Gastrocnemius medialis (tissue), 4 donors: ENCODE measurements at regions not wholly inside any gene's neighbourhood (a gene's known extent, or its start where the extent isn't known, plus 50 kb on each side); places are given as distances from the start of the nearest gene placed in this dataset.

Experiments
- CTCF ChIP-seq, 5 experiments: fragments of 450-650 bp in 3 of 5; fragments of 200-600 bp in 2 of 5; sonication (generic) in 2 of 5; IDR thresholded peaks in 4 of 5; conservative IDR thresholded peaks in 1 of 5; 1 replicate in 4 of 5; 2 replicates in 1 of 5; pipeline ENCODE4 v1.5.1; 2016 to 2019; ENCODE audit warnings: antibody characterized with exemption in 5 of 5, mild to moderate bottlenecking in 3 of 5, moderate library complexity in 3 of 5
- POLR2A ChIP-seq, 2 donors: fragments of 450-650 bp; IDR thresholded peaks; one replicate each; pipeline ENCODE4 v1.6.1; 2017; ENCODE audit warnings: antibody characterized with exemption in 2 of 2, mild to moderate bottlenecking in 2 of 2, moderate library complexity in 2 of 2

- no peak for TF ChIP-seq POLR2A (IDR thresholded peaks at IDR 0.05)
- no peak for TF ChIP-seq CTCF (IDR thresholded peaks at IDR 0.05 in 4 of 5, conservative IDR thresholded peaks at IDR 0.05 in 1 of 5)
Measured at GRCh38 chr7:142569851-142570250, 179.4 kb upstream of the PRSS1 start.
